Chondrocyte (in vitro differentiated cells): ENCODE measurements at regions not wholly inside any gene's neighbourhood (a gene's known extent, or its start where the extent isn't known, plus 50 kb on each side); places are given as distances from the start of the nearest gene placed in this dataset.

Experiments used
- DNase-seq: peaks from one replicate; pipeline ENCODE4 v3.0.0; 2021; ENCODE audit warnings: mixed read lengths, low spot score
- H3K27ac Mint-ChIP-seq: one replicate; pipeline ENCODE4 v1.8.0; 2021; ENCODE audit warnings: mild to moderate bottlenecking, moderate library complexity, mixed read lengths; ENCODE audit not compliant: unreplicated experiment
- H3K27me3 Mint-ChIP-seq: 2 replicates; pipeline ENCODE4 v1.8.0; 2021; ENCODE audit warnings: low read depth, mixed read lengths
- H3K36me3 Mint-ChIP-seq: 2 replicates; pipeline ENCODE4 v1.8.0; 2021; ENCODE audit warnings: low read depth, mixed read lengths
- H3K4me1 Mint-ChIP-seq: 2 replicates; pipeline ENCODE4 v1.8.0; 2021; ENCODE audit warnings: low read depth, mild to moderate bottlenecking, mixed read lengths
- H3K4me3 Mint-ChIP-seq: one replicate; pipeline ENCODE4 v1.8.0; 2021; ENCODE audit warnings: mild to moderate bottlenecking, moderate library complexity, mixed read lengths; ENCODE audit not compliant: unreplicated experiment
- H3K9me3 Mint-ChIP-seq: 2 replicates; pipeline ENCODE4 v1.8.0; 2021; ENCODE audit warnings: low read depth, mixed read lengths
- TF ChIP-seq, protein P1 (sequence below): fragments of 200-600 bp; sonication (generic); IDR thresholded peaks from 2 replicates; pipeline ENCODE4 v1.5.0; 2021; ENCODE audit warnings: antibody characterized with exemption, mild to moderate bottlenecking, moderate library complexity

DNA sequence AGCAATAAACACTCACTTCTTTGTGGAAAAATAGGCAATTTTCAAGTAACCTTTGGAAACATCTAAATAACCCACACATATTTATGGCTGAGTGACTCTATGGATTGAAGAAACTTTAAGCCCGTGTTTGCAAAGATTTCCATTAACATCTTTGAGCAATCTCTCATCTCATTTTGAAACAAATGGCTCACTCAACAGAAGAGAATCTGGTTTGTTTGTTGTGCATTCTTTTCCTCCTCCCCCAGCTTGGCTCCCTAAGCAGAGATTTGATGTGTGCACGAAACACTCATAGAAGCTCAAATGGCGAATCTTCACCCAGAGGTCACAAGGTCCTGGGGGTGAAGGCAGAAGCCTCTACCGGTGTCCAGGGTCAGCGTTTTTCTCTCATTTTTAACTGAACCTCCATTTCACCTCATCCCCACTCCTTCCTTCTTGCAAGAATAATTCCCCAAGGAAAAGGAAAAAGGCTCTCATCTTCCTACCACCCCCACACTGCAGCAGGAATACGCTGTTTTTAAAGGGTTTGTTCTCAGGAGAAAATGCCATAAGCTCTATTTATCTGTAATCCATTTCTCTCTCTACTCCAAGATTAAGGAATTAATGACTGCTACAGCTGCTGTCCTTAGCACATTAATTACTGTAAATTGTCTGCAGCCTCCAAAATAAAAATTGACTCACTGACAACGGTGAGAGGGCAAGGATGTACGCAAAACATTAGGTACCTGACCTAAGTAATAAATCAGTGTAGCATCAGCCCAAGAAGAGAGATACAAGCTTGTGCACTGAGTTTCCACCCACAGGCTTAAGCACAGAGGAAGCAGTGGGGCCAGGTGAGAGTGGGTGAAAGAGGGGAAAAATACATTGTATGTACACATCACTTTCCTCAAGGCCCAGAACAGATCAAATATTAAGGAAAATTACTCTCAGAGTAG is 307.6 kb upstream of the NOCT start:
- Mint-ChIP-seq H3K36me3 (peaks cover 2% of the 10 kb centered on the region), H3K27me3 (peaks cover 13% of the 10 kb centered on the region), H3K4me1 (no peaks in the 10 kb centered on the region), H3K27ac (no peak overlapping the region), H3K9me3 (no peaks in the 10 kb centered on the region), H3K4me3 (no peak overlapping the region)
- TF ChIP-seq, protein P1, sequence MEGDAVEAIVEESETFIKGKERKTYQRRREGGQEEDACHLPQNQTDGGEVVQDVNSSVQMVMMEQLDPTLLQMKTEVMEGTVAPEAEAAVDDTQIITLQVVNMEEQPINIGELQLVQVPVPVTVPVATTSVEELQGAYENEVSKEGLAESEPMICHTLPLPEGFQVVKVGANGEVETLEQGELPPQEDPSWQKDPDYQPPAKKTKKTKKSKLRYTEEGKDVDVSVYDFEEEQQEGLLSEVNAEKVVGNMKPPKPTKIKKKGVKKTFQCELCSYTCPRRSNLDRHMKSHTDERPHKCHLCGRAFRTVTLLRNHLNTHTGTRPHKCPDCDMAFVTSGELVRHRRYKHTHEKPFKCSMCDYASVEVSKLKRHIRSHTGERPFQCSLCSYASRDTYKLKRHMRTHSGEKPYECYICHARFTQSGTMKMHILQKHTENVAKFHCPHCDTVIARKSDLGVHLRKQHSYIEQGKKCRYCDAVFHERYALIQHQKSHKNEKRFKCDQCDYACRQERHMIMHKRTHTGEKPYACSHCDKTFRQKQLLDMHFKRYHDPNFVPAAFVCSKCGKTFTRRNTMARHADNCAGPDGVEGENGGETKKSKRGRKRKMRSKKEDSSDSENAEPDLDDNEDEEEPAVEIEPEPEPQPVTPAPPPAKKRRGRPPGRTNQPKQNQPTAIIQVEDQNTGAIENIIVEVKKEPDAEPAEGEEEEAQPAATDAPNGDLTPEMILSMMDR, result no peak
- DNase-seq, result no peak

DNA sequence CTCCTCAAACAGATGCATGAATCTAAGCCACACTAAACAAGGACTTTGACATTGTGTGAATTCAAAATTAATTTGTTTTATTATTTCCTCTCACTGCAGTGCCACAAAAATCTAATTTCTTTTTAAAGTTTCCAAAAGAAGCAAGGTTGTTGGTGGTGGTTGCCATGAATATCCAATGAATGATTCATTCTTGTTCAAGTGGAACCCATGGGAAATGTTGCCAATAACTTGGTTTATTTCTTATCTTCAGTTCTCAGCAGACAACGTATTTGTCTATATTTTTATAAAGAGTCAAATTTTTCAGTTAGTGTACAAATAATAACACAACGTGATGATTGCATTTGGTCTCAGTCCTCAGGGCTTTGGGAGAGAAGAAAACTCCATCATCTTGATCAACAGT is 309.4 kb upstream of the NOCT start:
- no peak for DNase-seq
- Mint-ChIP-seq H3K4me3 (no peak overlapping the region), H3K36me3 (peaks cover 2% of the 10 kb centered on the region), H3K27me3 (peaks cover 13% of the 10 kb centered on the region), H3K4me1 (no peaks in the 10 kb centered on the region), H3K9me3 (no peaks in the 10 kb centered on the region), H3K27ac (no peak overlapping the region)
- TF ChIP-seq, protein P1, result no peak

DNA sequence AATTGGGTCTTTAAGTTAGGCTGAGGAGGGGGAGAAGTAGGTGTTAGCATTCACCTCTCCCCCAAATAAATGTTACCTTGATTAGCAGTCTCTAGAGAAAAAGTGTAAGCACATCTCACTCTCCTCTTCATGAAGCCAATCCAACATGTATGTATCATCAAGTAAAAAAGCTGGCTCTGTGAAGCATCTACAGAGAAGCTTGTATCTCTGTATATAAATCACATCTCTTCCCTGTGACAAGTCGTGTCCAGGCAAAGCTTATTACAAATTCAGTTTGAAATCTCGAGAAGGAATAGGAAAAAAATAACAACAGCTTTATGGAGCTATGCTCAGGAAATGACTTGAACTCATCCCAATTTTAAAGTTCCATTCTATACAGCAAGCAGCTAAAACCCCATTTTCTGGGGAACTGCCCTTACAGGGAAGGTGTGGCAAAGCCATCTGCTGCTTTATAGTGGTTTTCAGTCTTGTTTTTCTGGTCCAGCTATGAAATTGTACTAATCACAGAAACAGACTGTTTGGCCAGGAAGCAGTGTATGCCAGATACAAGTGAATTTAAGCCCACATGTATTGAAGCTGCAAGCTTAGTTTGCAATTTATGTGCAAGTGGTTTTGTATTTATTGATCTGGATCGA is 313.3 kb upstream of the NOCT start:
- H3K36me3 Mint-ChIP-seq, result peaks cover 2% of the 10 kb centered on the region
- H3K4me1 Mint-ChIP-seq, result peaks cover 10% of the 10 kb centered on the region
- H3K4me3 Mint-ChIP-seq, result no peak overlapping the region
- no peak overlapping the region for H3K27ac Mint-ChIP-seq
- TF ChIP-seq, protein P1, result no peak
- H3K9me3 Mint-ChIP-seq, result no peaks in the 10 kb centered on the region
- H3K27me3 Mint-ChIP-seq, result no peaks in the 10 kb centered on the region
- no peak for DNase-seq

DNA sequence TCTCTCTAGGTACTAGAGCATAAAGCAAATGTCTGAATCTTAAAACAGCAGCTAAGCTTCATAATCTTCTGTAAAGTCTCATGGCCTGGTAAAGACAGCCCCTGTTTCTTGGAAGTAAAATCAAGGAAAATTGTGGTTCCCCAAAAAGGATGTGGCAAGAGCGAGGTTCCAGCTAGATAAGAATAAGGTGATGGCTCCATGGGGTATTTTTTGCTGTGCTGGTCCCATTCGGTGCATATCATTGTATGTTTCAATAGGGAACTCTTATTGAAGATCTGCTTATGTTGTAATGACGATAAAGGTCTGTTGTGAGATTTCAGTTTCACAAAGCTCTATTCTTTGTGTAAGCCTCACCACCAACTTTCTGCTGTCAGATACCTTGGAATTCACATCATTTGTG is 316.9 kb upstream of the NOCT start:
- H3K4me1 Mint-ChIP-seq, result peaks cover 26% of the 10 kb centered on the region
- DNase-seq, result no peak
- H3K4me3 Mint-ChIP-seq, result no peak overlapping the region
- TF ChIP-seq, protein P1, result no peak
- H3K27me3 Mint-ChIP-seq, result no peaks in the 10 kb centered on the region
- no peak overlapping the region for H3K27ac Mint-ChIP-seq
- H3K36me3 Mint-ChIP-seq, result peaks cover 2% of the 10 kb centered on the region
- H3K9me3 Mint-ChIP-seq, result no peaks in the 10 kb centered on the region

DNA sequence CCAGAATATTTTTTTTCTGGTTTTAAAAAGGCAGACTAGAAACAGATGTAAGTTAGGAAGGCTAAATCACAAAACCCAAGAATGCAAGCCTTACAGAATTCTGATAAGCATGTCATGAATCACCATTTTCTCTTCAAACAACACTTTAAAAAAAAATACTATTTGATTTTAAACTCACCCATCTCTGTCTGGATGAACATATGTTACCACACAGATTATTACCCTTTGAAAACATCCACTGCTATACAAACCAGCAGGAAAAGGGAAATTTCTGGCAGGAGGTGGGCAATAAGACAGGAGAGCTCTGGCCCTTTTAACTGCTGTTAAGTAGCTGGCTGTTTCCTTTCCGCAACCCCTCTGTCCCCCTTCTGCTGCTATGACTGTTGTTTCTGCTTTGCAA is 317.7 kb upstream of the NOCT start:
- H3K4me1 Mint-ChIP-seq, result peaks cover 26% of the 10 kb centered on the region
- H3K27ac Mint-ChIP-seq, result peak overlapping the region; percentile 39
- peaks cover 2% of the 10 kb centered on the region for H3K36me3 Mint-ChIP-seq
- no peak for DNase-seq
- no peak overlapping the region for H3K4me3 Mint-ChIP-seq
- no peaks in the 10 kb centered on the region for H3K9me3 Mint-ChIP-seq
- TF ChIP-seq, protein P1, result no peak
- no peaks in the 10 kb centered on the region for H3K27me3 Mint-ChIP-seq
